ENCODE measurements at regions not wholly inside any gene's neighbourhood (a gene's known extent, or its start where the extent isn't known, plus 50 kb on each side); places are given as distances from the start of the nearest gene placed in this dataset.

DNA sequence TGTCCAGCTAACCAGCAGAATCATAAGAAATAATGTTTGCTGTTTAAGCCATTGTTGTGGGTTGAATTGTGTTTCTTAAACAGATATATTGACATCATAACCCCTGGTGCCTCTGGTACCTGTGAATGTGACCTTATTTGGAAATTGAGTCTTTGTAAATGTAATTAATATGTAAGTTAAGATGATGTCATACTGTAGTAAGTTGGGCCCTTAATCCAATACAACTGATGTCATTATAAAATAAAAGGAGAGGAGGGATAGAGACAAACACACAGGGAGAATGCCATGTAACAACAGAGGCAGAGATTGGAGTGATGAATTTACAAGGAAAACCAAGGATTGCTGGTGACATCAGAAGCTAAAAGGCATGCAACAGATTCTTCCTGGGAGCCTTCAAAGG, 141.4 kb downstream of the ZIC3 start:
- TF ChIP-seq, protein P1, sequence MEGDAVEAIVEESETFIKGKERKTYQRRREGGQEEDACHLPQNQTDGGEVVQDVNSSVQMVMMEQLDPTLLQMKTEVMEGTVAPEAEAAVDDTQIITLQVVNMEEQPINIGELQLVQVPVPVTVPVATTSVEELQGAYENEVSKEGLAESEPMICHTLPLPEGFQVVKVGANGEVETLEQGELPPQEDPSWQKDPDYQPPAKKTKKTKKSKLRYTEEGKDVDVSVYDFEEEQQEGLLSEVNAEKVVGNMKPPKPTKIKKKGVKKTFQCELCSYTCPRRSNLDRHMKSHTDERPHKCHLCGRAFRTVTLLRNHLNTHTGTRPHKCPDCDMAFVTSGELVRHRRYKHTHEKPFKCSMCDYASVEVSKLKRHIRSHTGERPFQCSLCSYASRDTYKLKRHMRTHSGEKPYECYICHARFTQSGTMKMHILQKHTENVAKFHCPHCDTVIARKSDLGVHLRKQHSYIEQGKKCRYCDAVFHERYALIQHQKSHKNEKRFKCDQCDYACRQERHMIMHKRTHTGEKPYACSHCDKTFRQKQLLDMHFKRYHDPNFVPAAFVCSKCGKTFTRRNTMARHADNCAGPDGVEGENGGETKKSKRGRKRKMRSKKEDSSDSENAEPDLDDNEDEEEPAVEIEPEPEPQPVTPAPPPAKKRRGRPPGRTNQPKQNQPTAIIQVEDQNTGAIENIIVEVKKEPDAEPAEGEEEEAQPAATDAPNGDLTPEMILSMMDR (IDR thresholded peaks at IDR 0.05), result no peak
- TF ChIP-seq POLR2A (IDR thresholded peaks at IDR 0.05) (no peak), POLR2AphosphoS5 (IDR thresholded peaks at IDR 0.05) (no peak)

Measured in breast epithelium (tissue), 3 donors.